ENCODE measurements at regions not wholly inside any gene's neighbourhood (a gene's known extent, or its start where the extent isn't known, plus 50 kb on each side); places are given as distances from the start of the nearest gene placed in this dataset.

GRCh38 chr12:85639834-85640233 lies 196.4 kb downstream of the RASSF9 start:
- Mint-ChIP-seq H3K27ac (ENCODE audit: unreplicated experiment) (no peak overlapping the region), H3K36me3 (ENCODE audit: low read depth, unreplicated experiment) (no peaks in the 10 kb centered on the region), H3K4me3 (ENCODE audit: unreplicated experiment) (no peak overlapping the region), H3K27me3 (ENCODE audit: unreplicated experiment) (no peaks in the 10 kb centered on the region), H3K4me1 (ENCODE audit: unreplicated experiment) (no peaks in the 10 kb centered on the region), H3K9me3 (ENCODE audit: unreplicated experiment) (no peaks in the 10 kb centered on the region)
- TF ChIP-seq, protein P1, sequence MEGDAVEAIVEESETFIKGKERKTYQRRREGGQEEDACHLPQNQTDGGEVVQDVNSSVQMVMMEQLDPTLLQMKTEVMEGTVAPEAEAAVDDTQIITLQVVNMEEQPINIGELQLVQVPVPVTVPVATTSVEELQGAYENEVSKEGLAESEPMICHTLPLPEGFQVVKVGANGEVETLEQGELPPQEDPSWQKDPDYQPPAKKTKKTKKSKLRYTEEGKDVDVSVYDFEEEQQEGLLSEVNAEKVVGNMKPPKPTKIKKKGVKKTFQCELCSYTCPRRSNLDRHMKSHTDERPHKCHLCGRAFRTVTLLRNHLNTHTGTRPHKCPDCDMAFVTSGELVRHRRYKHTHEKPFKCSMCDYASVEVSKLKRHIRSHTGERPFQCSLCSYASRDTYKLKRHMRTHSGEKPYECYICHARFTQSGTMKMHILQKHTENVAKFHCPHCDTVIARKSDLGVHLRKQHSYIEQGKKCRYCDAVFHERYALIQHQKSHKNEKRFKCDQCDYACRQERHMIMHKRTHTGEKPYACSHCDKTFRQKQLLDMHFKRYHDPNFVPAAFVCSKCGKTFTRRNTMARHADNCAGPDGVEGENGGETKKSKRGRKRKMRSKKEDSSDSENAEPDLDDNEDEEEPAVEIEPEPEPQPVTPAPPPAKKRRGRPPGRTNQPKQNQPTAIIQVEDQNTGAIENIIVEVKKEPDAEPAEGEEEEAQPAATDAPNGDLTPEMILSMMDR (IDR thresholded peaks at IDR 0.05; ENCODE audit: unreplicated experiment), result no peak
- no peak for DNase-seq (ENCODE audit: low spot score)

- Mint-ChIP-seq H3K4me3 (ENCODE audit: unreplicated experiment) (no peak overlapping the region), H3K9me3 (ENCODE audit: unreplicated experiment) (no peaks in the 10 kb centered on the region), H3K27me3 (ENCODE audit: unreplicated experiment) (no peaks in the 10 kb centered on the region), H3K36me3 (ENCODE audit: low read depth, unreplicated experiment) (no peaks in the 10 kb centered on the region), H3K4me1 (ENCODE audit: unreplicated experiment) (no peaks in the 10 kb centered on the region), H3K27ac (ENCODE audit: unreplicated experiment) (no peak overlapping the region)
- TF ChIP-seq, protein P1 (IDR thresholded peaks at IDR 0.05; ENCODE audit: unreplicated experiment), result no peak
- no peak for DNase-seq (ENCODE audit: low spot score)
Observed at GRCh38 chr12:85641796-85642195, 194.4 kb downstream of the RASSF9 start.

DNA sequence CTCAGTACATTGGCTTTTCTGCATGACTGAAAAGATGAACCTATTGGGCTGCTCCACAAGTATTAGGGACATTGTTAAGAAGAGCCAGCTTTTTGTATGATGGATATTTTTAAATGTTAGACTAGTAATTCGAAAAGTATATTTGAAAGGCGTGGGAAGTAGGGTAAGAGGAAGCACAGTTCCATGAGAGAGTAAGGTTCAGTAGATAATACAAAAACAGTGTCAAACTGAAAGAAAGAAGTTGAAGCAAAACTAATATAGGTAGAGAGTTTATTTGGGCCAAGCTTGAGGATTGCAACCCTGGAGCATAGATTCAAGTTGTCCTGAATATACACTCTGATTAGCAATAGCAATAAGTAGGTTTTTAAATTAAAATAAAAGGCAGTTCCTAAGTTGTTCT lies 193.9 kb downstream of the RASSF9 start:
- H3K4me3 Mint-ChIP-seq (ENCODE audit: unreplicated experiment), result no peak overlapping the region
- TF ChIP-seq, protein P1 (IDR thresholded peaks at IDR 0.05; ENCODE audit: unreplicated experiment), result no peak
- H3K36me3 Mint-ChIP-seq (ENCODE audit: low read depth, unreplicated experiment), result no peaks in the 10 kb centered on the region
- H3K9me3 Mint-ChIP-seq (ENCODE audit: unreplicated experiment), result no peaks in the 10 kb centered on the region
- no peak for DNase-seq (ENCODE audit: low spot score)
- H3K27ac Mint-ChIP-seq (ENCODE audit: unreplicated experiment), result no peak overlapping the region
- no peaks in the 10 kb centered on the region for H3K27me3 Mint-ChIP-seq (ENCODE audit: unreplicated experiment)
- H3K4me1 Mint-ChIP-seq (ENCODE audit: unreplicated experiment), result no peaks in the 10 kb centered on the region

DNA sequence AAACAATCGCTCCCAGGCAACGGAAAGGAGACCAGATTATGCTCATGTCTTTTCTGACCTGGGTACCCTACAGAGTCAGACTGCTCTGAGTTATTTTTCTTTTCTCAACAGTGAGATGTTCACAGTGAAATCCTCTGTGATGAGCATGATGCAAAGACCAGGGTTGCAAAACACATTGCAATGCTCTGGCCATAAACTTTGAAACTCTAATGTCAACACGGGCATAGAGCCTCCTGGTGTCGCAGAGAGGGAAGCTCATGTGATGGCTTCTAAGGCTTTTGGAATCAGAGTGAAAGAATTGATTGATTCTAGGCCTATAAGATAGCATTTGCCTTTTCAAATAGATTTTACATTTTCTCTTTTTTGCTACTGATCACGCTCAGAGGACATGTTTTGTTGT lies 193.4 kb downstream of the RASSF9 start:
- Mint-ChIP-seq H3K4me3 (ENCODE audit: unreplicated experiment) (no peak overlapping the region), H3K9me3 (ENCODE audit: unreplicated experiment) (no peaks in the 10 kb centered on the region), H3K36me3 (ENCODE audit: low read depth, unreplicated experiment) (no peaks in the 10 kb centered on the region), H3K27ac (ENCODE audit: unreplicated experiment) (no peak overlapping the region), H3K27me3 (ENCODE audit: unreplicated experiment) (no peaks in the 10 kb centered on the region), H3K4me1 (ENCODE audit: unreplicated experiment) (no peaks in the 10 kb centered on the region)
- TF ChIP-seq, protein P1 (IDR thresholded peaks at IDR 0.05; ENCODE audit: unreplicated experiment), result no peak
- no peak for DNase-seq (ENCODE audit: low spot score)

DNA sequence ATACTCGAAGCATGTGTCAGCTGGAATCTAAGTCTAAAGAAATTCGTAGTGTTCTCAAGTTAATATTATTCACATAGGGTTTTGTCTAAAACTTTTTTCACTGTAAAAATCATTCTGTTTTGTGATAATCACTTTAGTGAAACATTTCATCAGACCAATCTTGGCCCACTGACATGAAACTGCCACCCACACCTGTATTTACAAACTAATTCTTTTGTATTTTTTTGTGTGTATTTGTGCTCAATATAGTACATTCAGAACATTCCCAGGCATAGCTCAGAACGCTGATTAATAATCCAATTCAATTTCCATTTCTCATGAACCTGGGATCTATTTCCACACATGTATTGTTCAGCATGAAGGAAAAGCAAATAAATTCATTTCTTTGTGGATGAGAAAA lies 191.7 kb downstream of the RASSF9 start:
- no peaks in the 10 kb centered on the region for H3K4me1 Mint-ChIP-seq (ENCODE audit: unreplicated experiment)
- H3K27ac Mint-ChIP-seq (ENCODE audit: unreplicated experiment), result no peak overlapping the region
- no peak overlapping the region for H3K4me3 Mint-ChIP-seq (ENCODE audit: unreplicated experiment)
- H3K9me3 Mint-ChIP-seq (ENCODE audit: unreplicated experiment), result no peaks in the 10 kb centered on the region
- H3K36me3 Mint-ChIP-seq (ENCODE audit: low read depth, unreplicated experiment), result no peaks in the 10 kb centered on the region
- no peaks in the 10 kb centered on the region for H3K27me3 Mint-ChIP-seq (ENCODE audit: unreplicated experiment)
- TF ChIP-seq, protein P1 (IDR thresholded peaks at IDR 0.05; ENCODE audit: unreplicated experiment), result no peak
- no peak for DNase-seq (ENCODE audit: low spot score)
